CD4-positive, alpha-beta T cell (primary cell): ENCODE measurements at regions not wholly inside any gene's neighbourhood (a gene's known extent, or its start where the extent isn't known, plus 50 kb on each side); places are given as distances from the start of the nearest gene placed in this dataset.

ENCODE experiments used
- ATAC-seq: fragments of 200-7000 bp; cut with Tn5 transposase; one replicate; pipeline ENCODE4 v1.10.0; 2022; ENCODE audit warnings: mild to moderate bottlenecking; ENCODE audit not compliant: poor library complexity
- CTCF ChIA-PET: fragments of 350-600 bp; sonication (Branson Sonifier 250); formaldehyde crosslinking; loops from one replicate; lab custom pipeline; 2021; ENCODE audit warnings: antibody characterized with exemption, inconsistent platforms; lab: Charles Lee
- POLR2A ChIA-PET: fragments of 350-600 bp; sonication (Branson Sonifier 250); formaldehyde crosslinking; loops from one replicate; lab custom pipeline; 2021; ENCODE audit warnings: antibody characterized with exemption, inconsistent platforms; lab: Charles Lee
- DNase-seq, 14 experiments: peaks; one replicate each; pipeline ENCODE4 v3.0.0-alpha.2; 2013 to 2020; ENCODE audit warnings: mixed read lengths in 2 of 14
- H3K27ac ChIP-seq, 2 donors: one replicate each; pipeline versions ENCODE4 v1.5.1 to v1.7.0; 2013; ENCODE audit warnings: low read length in 2 of 2, low read depth in 1 of 2, mild to moderate bottlenecking in 1 of 2
- H3K27me3 ChIP-seq, 2 experiments: 1 replicate in 1 of 2; 2 replicates in 1 of 2; pipeline versions ENCODE4 v1.6.1 to v1.7.0; 2013; ENCODE audit warnings: low read length in 2 of 2, control low read depth in 1 of 2, mild to moderate bottlenecking in 1 of 2, moderate library complexity in 1 of 2; ENCODE audit not compliant: insufficient read depth in 2 of 2, control insufficient read depth in 1 of 2
- H3K36me3 ChIP-seq: one replicate; pipeline ENCODE4 v1.6.1; 2013; ENCODE audit warnings: low read length, control low read depth; ENCODE audit not compliant: insufficient read depth
- H3K4me1 ChIP-seq: one replicate; pipeline ENCODE4 v1.6.1; 2013; ENCODE audit warnings: low read length, control low read depth; ENCODE audit not compliant: insufficient read depth
- H3K4me3 ChIP-seq: one replicate; pipeline ENCODE4 v1.5.1; 2013; ENCODE audit warnings: mild to moderate bottlenecking, low read length, moderate library complexity
- H3K9me3 ChIP-seq, 2 experiments: 1 replicate in 1 of 2; 2 replicates in 1 of 2; pipeline versions ENCODE4 v1.6.1 to v1.7.0; 2013; ENCODE audit warnings: low read length in 2 of 2, mild to moderate bottlenecking in 2 of 2, control low read depth in 1 of 2, moderate library complexity in 1 of 2; ENCODE audit not compliant: control insufficient read depth in 1 of 2, insufficient read depth in 1 of 2
- H3K27ac Mint-ChIP-seq: one replicate; pipeline ENCODE4 v1.8.0; 2020; ENCODE audit warnings: mixed read lengths
- H3K27me3 Mint-ChIP-seq: one replicate; pipeline ENCODE4 v1.8.0; 2021; ENCODE audit warnings: mixed read lengths
- H3K36me3 Mint-ChIP-seq: one replicate; pipeline ENCODE4 v1.8.0; 2021; ENCODE audit warnings: low read depth, mixed read lengths
- H3K4me1 Mint-ChIP-seq: one replicate; pipeline ENCODE4 v1.8.0; 2021; ENCODE audit warnings: low read depth, mixed read lengths
- H3K4me3 Mint-ChIP-seq: one replicate; pipeline ENCODE4 v1.8.0; 2020; ENCODE audit warnings: mild to moderate bottlenecking, mixed read lengths
- H3K9me3 Mint-ChIP-seq: one replicate; pipeline ENCODE4 v1.8.0; 2020; ENCODE audit warnings: mixed read lengths
- CTCF ChIP-seq: fragments of 200-600 bp; IDR thresholded peaks from one replicate; pipeline ENCODE4 v1.8.0; 2022; ENCODE audit warnings: antibody characterized with exemption, mild to moderate bottlenecking
- intact Hi-C, 2 experiments: fragments of 100-400 bp; cut with DNase I in 1 of 2; cut with micrococcal nuclease in 1 of 2; formaldehyde crosslinking; loops; one replicate each; pipeline versions ENCODE4 v1.15.1 to v1.9.0; 2023 to 2025; cut with DNase I, micrococcal nuclease

- no peak overlapping the region for H3K27ac ChIP-seq
- no peaks in the 10 kb centered on the region for H3K4me1 Mint-ChIP-seq
- no peaks in the 10 kb centered on the region for H3K36me3 Mint-ChIP-seq
- ChIA-PET POLR2A (no interaction called here), CTCF (no interaction called here)
- H3K9me3 Mint-ChIP-seq: no peaks in the 10 kb centered on the region
- ATAC-seq: no peak
- no peaks in the 10 kb centered on the region for H3K36me3 ChIP-seq
- peaks cover 0 to 5% of the 10 kb centered on the region in 2 experiments for H3K9me3 ChIP-seq
- no peak for TF ChIP-seq CTCF
- H3K27ac Mint-ChIP-seq: no peak overlapping the region
- intact Hi-C loops: no loop called here
- DNase-seq: no peak
- H3K4me3 ChIP-seq: no peak overlapping the region
- peaks cover 2 to 3% of the 10 kb centered on the region in 2 experiments for H3K27me3 ChIP-seq
- H3K4me3 Mint-ChIP-seq: no peak overlapping the region
- peaks cover 20% of the 10 kb centered on the region for H3K27me3 Mint-ChIP-seq
- H3K4me1 ChIP-seq: no peaks in the 10 kb centered on the region
Measured at GRCh38 chr18:25420077-25420825, 68.3 kb upstream of the ZNF521 start.

- ATAC-seq: no peak
- no peaks in the 10 kb centered on the region for H3K4me1 ChIP-seq
- Mint-ChIP-seq H3K4me1 (no peaks in the 10 kb centered on the region), H3K27me3 (peaks cover 14% of the 10 kb centered on the region), H3K27ac (no peak overlapping the region), H3K36me3 (no peaks in the 10 kb centered on the region), H3K4me3 (no peak overlapping the region), H3K9me3 (no peaks in the 10 kb centered on the region)
- peaks cover 2 to 4% of the 10 kb centered on the region in 2 experiments for H3K27me3 ChIP-seq
- no peak for DNase-seq
- TF ChIP-seq CTCF: no peak
- CTCF ChIA-PET: no interaction called here
- POLR2A ChIA-PET: no interaction called here
- H3K4me3 ChIP-seq: no peak overlapping the region
- H3K9me3 ChIP-seq: peaks cover 0 to 5% of the 10 kb centered on the region in 2 experiments
- intact Hi-C loops: no loop called here
- no peaks in the 10 kb centered on the region for H3K36me3 ChIP-seq
- no peak overlapping the region for H3K27ac ChIP-seq
Measured at GRCh38 chr18:25416374-25416773, 64.4 kb upstream of the ZNF521 start.

GRCh38 chr18:25409971-25410370, 58.0 kb upstream of the ZNF521 start:
- H3K27me3 ChIP-seq: no peaks in the 10 kb centered on the region
- H3K9me3 Mint-ChIP-seq: peaks cover 5% of the 10 kb centered on the region
- ChIA-PET CTCF (no interaction called here), POLR2A (no interaction called here)
- H3K4me1 Mint-ChIP-seq: no peaks in the 10 kb centered on the region
- H3K27ac ChIP-seq: no peak overlapping the region
- no peak for ATAC-seq
- H3K27ac Mint-ChIP-seq: no peak overlapping the region
- no peaks in the 10 kb centered on the region for H3K36me3 Mint-ChIP-seq
- H3K9me3 ChIP-seq: peaks cover 0 to 4% of the 10 kb centered on the region in 2 experiments
- TF ChIP-seq CTCF: no peak
- H3K36me3 ChIP-seq: no peaks in the 10 kb centered on the region
- no peak for DNase-seq
- H3K4me1 ChIP-seq: no peaks in the 10 kb centered on the region
- no peak overlapping the region for H3K4me3 Mint-ChIP-seq
- intact Hi-C loops: no loop called here
- H3K4me3 ChIP-seq: no peak overlapping the region
- H3K27me3 Mint-ChIP-seq: no peaks in the 10 kb centered on the region
